HEK293T (cell line): ENCODE measurements at regions not wholly inside any gene's neighbourhood (a gene's known extent, or its start where the extent isn't known, plus 50 kb on each side); places are given as distances from the start of the nearest gene placed in this dataset.
"Not testable (repeated sequence)": the region's sequence is repeated elsewhere in the genome, so short reads cannot be mapped to it uniquely, and the experiment has no call there.

Experiments
- CTCF ChIA-PET: fragments of 350-600 bp; formaldehyde crosslinking; extraction: SDS; loops from one replicate; lab custom pipeline; 2021; ENCODE audit warnings: antibody characterized with exemption, inconsistent platforms; lab: Yijun Ruan, JAX
- POLR2A ChIA-PET: fragments of 350-600 bp; formaldehyde crosslinking; extraction: SDS; loops from one replicate; lab custom pipeline; 2020; ENCODE audit warnings: antibody characterized with exemption, inconsistent platforms; lab: Yijun Ruan, JAX
- DNase-seq: peaks from one replicate; pipeline ENCODE4 v3.0.0; 2012; ENCODE audit warnings: mixed read lengths; ENCODE audit errors: extremely low spot score
- ARNT ChIP-seq: fragments of 450-650 bp; IDR thresholded peaks from 2 replicates; pipeline ENCODE4 v1.6.1; 2017; ENCODE audit warnings: mild to moderate bottlenecking
- BHLHE40 ChIP-seq: fragments of 450-650 bp; IDR thresholded peaks from 2 replicates; pipeline ENCODE4 v1.6.1; 2016; ENCODE audit warnings: mild to moderate bottlenecking, moderate library complexity, borderline replicate concordance
- CTBP1 ChIP-seq: fragments of 450-650 bp; IDR thresholded peaks from 2 replicates; pipeline ENCODE4 v1.6.1; 2016; ENCODE audit warnings: borderline replicate concordance
- ELF4 ChIP-seq: fragments of 450-650 bp; IDR thresholded peaks from 2 replicates; pipeline ENCODE4 v1.6.1; 2017; ENCODE audit warnings: antibody characterized with exemption
- FOXA1 ChIP-seq: fragments of 450-650 bp; IDR thresholded peaks from 2 replicates; pipeline ENCODE4 v1.6.1; 2016; ENCODE audit warnings: mild to moderate bottlenecking
- FOXK2 ChIP-seq: fragments of 450-650 bp; IDR thresholded peaks from 2 replicates; pipeline ENCODE4 v1.6.1; 2016; ENCODE audit warnings: mild to moderate bottlenecking
- FOXM1 ChIP-seq: fragments of 450-650 bp; IDR thresholded peaks from 2 replicates; pipeline ENCODE4 v1.6.1; 2017; ENCODE audit warnings: mild to moderate bottlenecking, borderline replicate concordance
- HDGF ChIP-seq: fragments of 450-650 bp; IDR thresholded peaks from 2 replicates; pipeline ENCODE4 v1.6.1; 2017; ENCODE audit warnings: antibody characterized with exemption, borderline replicate concordance
- L3MBTL2 ChIP-seq: fragments of 450-650 bp; conservative IDR thresholded peaks from 2 replicates; pipeline ENCODE4 v1.6.1; 2016; ENCODE audit warnings: mild to moderate bottlenecking
- LEF1 ChIP-seq: fragments of 450-650 bp; IDR thresholded peaks from 2 replicates; pipeline ENCODE4 v1.6.1; 2017; ENCODE audit warnings: mild to moderate bottlenecking, borderline replicate concordance
- NFRKB ChIP-seq: fragments of 450-650 bp; IDR thresholded peaks from 2 replicates; pipeline ENCODE4 v1.6.1; 2016; ENCODE audit warnings: mild to moderate bottlenecking, moderate library complexity
- SP1 ChIP-seq: fragments of 450-650 bp; IDR thresholded peaks from 2 replicates; pipeline ENCODE4 v1.6.1; 2017
- SUZ12 ChIP-seq: fragments of 450-650 bp; IDR thresholded peaks from 2 replicates; pipeline ENCODE4 v1.6.1; 2016; ENCODE audit warnings: mild to moderate bottlenecking
- TARDBP ChIP-seq: fragments of 450-650 bp; IDR thresholded peaks from 2 replicates; pipeline ENCODE4 v1.6.1; 2016
- ZNF384 ChIP-seq: fragments of 450-650 bp; IDR thresholded peaks from 2 replicates; pipeline ENCODE4 v1.6.1; 2016
- TF ChIP-seq, protein P1 (sequence below): fragments of 450-650 bp; IDR thresholded peaks from 2 replicates; pipeline ENCODE4 v1.6.1; 2016

- POLR2A ChIA-PET, result no interaction called here
- DNase-seq, result no peak
- CTCF ChIA-PET, result no interaction called here
- TF ChIP-seq ARNT (no peak), ZNF384 (no peak), FOXM1 (no peak), FOXA1 (no peak), LEF1 (no peak), SP1 (no peak), SUZ12 (no peak), CTBP1 (no peak), TARDBP (no peak), BHLHE40 (no peak), HDGF (no peak), FOXK2 (no peak), L3MBTL2 (no peak), NFRKB (no peak), ELF4 (no peak)
- TF ChIP-seq, protein P1, sequence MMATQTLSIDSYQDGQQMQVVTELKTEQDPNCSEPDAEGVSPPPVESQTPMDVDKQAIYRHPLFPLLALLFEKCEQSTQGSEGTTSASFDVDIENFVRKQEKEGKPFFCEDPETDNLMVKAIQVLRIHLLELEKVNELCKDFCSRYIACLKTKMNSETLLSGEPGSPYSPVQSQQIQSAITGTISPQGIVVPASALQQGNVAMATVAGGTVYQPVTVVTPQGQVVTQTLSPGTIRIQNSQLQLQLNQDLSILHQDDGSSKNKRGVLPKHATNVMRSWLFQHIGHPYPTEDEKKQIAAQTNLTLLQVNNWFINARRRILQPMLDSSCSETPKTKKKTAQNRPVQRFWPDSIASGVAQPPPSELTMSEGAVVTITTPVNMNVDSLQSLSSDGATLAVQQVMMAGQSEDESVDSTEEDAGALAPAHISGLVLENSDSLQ, result no peak
Observed at GRCh38 chr17:78294356-78294755, 62.9 kb downstream of the TMEM235 start.

DNA sequence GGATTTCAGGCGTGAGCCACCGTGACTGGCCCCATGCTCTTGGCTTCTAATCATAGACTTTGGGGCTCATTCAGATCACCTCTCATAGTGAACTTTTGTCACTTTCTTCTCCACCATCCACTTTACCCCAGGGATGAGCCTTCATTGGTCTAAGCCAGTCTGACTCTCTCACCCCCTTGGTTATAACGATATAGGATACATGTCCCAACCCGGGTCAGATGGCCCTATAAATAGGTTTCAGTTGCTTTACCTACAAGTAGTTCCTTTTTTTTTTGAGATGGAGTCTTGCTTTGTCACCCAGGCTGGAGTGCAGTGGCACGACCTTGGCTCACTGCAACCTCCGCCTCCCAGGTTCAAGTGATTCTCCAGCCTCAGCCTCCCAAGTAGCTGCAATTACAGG is 61.7 kb downstream of the TMEM235 start:
- POLR2A ChIA-PET, DNase-seq: not testable (repeated sequence)
- CTCF ChIA-PET, result interaction anchor here (0.6 kb wide), 2 partner anchors 885 to 1786 kb away, joined by 3 to 7 read pairs; no protein-coding TSS in a partner anchor

- DNase-seq, result no peak
- POLR2A ChIA-PET, result no interaction called here
- no peak for TF ChIP-seq FOXM1
- no peak for TF ChIP-seq ELF4
- no peak for TF ChIP-seq BHLHE40
- no peak for TF ChIP-seq LEF1
- TF ChIP-seq FOXA1, result no peak
- no peak for TF ChIP-seq CTBP1
- TF ChIP-seq ZNF384, result no peak
- no peak for TF ChIP-seq HDGF
- TF ChIP-seq SP1, result no peak
- no peak for TF ChIP-seq FOXK2
- no peak for TF ChIP-seq ARNT
- TF ChIP-seq, protein P1, result no peak
- no peak for TF ChIP-seq L3MBTL2
- no peak for TF ChIP-seq SUZ12
- TF ChIP-seq NFRKB, result no peak
- TF ChIP-seq TARDBP, result no peak
- CTCF ChIA-PET, result interaction anchor here (0.6 kb wide), 2 partner anchors 37 to 1785 kb away, joined by 3 read pairs; no protein-coding TSS in a partner anchor
Observed at GRCh38 chr17:78291944-78292910, 60.8 kb downstream of the TMEM235 start.

GRCh38 chr17:78290721-78291120 is 59.3 kb downstream of the TMEM235 start:
- no peak for DNase-seq
- POLR2A ChIA-PET, result no interaction called here
- CTCF ChIA-PET, result interaction anchor here (0.6 to 0.7 kb wide), 2 partner anchors 26 to 124 kb away, joined by 3 read pairs; no protein-coding TSS in a partner anchor
- no peak for TF ChIP-seq NFRKB
- no peak for TF ChIP-seq TARDBP
- no peak for TF ChIP-seq FOXM1
- no peak for TF ChIP-seq ARNT
- TF ChIP-seq ZNF384, result no peak
- no peak for TF ChIP-seq FOXA1
- TF ChIP-seq LEF1, result no peak
- no peak for TF ChIP-seq SUZ12
- TF ChIP-seq L3MBTL2, result no peak
- no peak for TF ChIP-seq CTBP1
- TF ChIP-seq, protein P1, result no peak
- no peak for TF ChIP-seq BHLHE40
- no peak for TF ChIP-seq HDGF
- TF ChIP-seq SP1, result no peak
- no peak for TF ChIP-seq FOXK2
